Activated CD8-positive, alpha-beta memory T cell treated with anti-CD3 and anti-CD28 coated beads, Interleukin-2, amount 50 U/mL, for 48 hours (primary cell): ENCODE measurements at regions not wholly inside any gene's neighbourhood (a gene's known extent, or its start where the extent isn't known, plus 50 kb on each side); places are given as distances from the start of the nearest gene placed in this dataset.

Source experiments
- DNase-seq: peaks from one replicate; pipeline ENCODE4 v3.0.0-alpha.2; 2020

GRCh38 chr10:44196008-44196320 lies 188.9 kb downstream of the CXCL12 start:
- DNase-seq, result no peak

GRCh38 chr10:44195112-44196007 lies 189.5 kb downstream of the CXCL12 start:
- DNase-seq, result no peak

GRCh38 chr10:44194435-44194834 lies 190.5 kb downstream of the CXCL12 start:
- DNase-seq, result no peak

- DNase-seq, result no peak
Measured at GRCh38 chr10:44193567-44194220, 191.2 kb downstream of the CXCL12 start.

GRCh38 chr10:44193166-44193565 lies 191.7 kb downstream of the CXCL12 start:
- DNase-seq, result no peak

GRCh38 chr10:44192435-44192834 lies 192.5 kb downstream of the CXCL12 start:
- no peak for DNase-seq

GRCh38 chr10:44190541-44190940 lies 194.4 kb downstream of the CXCL12 start:
- no peak for DNase-seq

GRCh38 chr10:44186821-44187220 lies 198.1 kb downstream of the CXCL12 start:
- no peak for DNase-seq

GRCh38 chr10:44186150-44186549 lies 198.7 kb downstream of the CXCL12 start:
- DNase-seq, result no peak

GRCh38 chr10:44185315-44185666 lies 199.6 kb downstream of the CXCL12 start:
- DNase-seq, result no peak

GRCh38 chr10:44184633-44185314 lies 200.1 kb downstream of the CXCL12 start:
- no peak for DNase-seq

- no peak for DNase-seq
Measured at GRCh38 chr10:44183667-44184632, 200.9 kb downstream of the CXCL12 start.

GRCh38 chr10:44182909-44183308 lies 202.0 kb downstream of the CXCL12 start:
- DNase-seq, result no peak

GRCh38 chr10:44180321-44181168 lies 204.4 kb downstream of the CXCL12 start:
- DNase-seq, result no peak

GRCh38 chr10:44178856-44179255 lies 206.0 kb downstream of the CXCL12 start:
- no peak for DNase-seq

- no peak for DNase-seq
Measured at GRCh38 chr10:44178281-44178680, 206.6 kb downstream of the CXCL12 start.

GRCh38 chr10:44177610-44178009 lies 207.3 kb downstream of the CXCL12 start:
- DNase-seq, result no peak

GRCh38 chr10:44176311-44176710 lies 208.6 kb downstream of the CXCL12 start:
- DNase-seq, result no peak

- DNase-seq, result no peak
Measured at GRCh38 chr10:44173608-44173894, 211.3 kb downstream of the CXCL12 start.

- no peak for DNase-seq
Measured at GRCh38 chr10:44172883-44173607, 211.9 kb downstream of the CXCL12 start.

GRCh38 chr10:44171765-44172164 lies 213.1 kb downstream of the CXCL12 start:
- no peak for DNase-seq
